GM20431 (cell line): ENCODE measurements at regions not wholly inside any gene's neighbourhood (a gene's known extent, or its start where the extent isn't known, plus 50 kb on each side); places are given as distances from the start of the nearest gene placed in this dataset.

Experiments used
- in situ Hi-C: fragments of 300-500 bp; cut with MseI, MboI; formaldehyde crosslinking; loops from one replicate; pipeline ENCODE4 v1.15.0; 2020; ENCODE audit warnings: low sequenced_read_pairs; ENCODE audit not compliant: unreplicated experiment

GRCh38 chr1:221847676-221848075 is 105.8 kb upstream of the DUSP10 start:
- in situ Hi-C loops, result no loop called here

GRCh38 chr1:221845650-221846371 is 103.9 kb upstream of the DUSP10 start:
- in situ Hi-C loops, result no loop called here

- in situ Hi-C loops, result no loop called here
These were observed 100.1 kb upstream of the DUSP10 start for GRCh38 chr1:221841983-221842335.

GRCh38 chr1:221841251-221841982 is 99.5 kb upstream of the DUSP10 start:
- in situ Hi-C loops, result no loop called here

GRCh38 chr1:221840511-221841243 is 98.8 kb upstream of the DUSP10 start:
- in situ Hi-C loops, result no loop called here

GRCh38 chr1:221839782-221840395 is 98.0 kb upstream of the DUSP10 start:
- in situ Hi-C loops, result no loop called here

GRCh38 chr1:221839321-221839720 is 97.4 kb upstream of the DUSP10 start:
- in situ Hi-C loops, result no loop called here

- in situ Hi-C loops, result no loop called here
These were observed 96.0 kb upstream of the DUSP10 start for GRCh38 chr1:221837896-221838295.

- in situ Hi-C loops, result no loop called here
These were observed 93.0 kb upstream of the DUSP10 start for GRCh38 chr1:221834698-221835513.

GRCh38 chr1:221832617-221833016 is 90.7 kb upstream of the DUSP10 start:
- in situ Hi-C loops, result no loop called here

- in situ Hi-C loops, result no loop called here
These were observed 90.3 kb upstream of the DUSP10 start for GRCh38 chr1:221832151-221832550.

GRCh38 chr1:221829327-221830015 is 87.6 kb upstream of the DUSP10 start:
- in situ Hi-C loops, result no loop called here

GRCh38 chr1:221827307-221827642 is 85.4 kb upstream of the DUSP10 start:
- in situ Hi-C loops, result no loop called here

GRCh38 chr1:221824909-221825308 is 83.0 kb upstream of the DUSP10 start:
- in situ Hi-C loops, result no loop called here

GRCh38 chr1:221824025-221824424 is 82.1 kb upstream of the DUSP10 start:
- in situ Hi-C loops, result no loop called here

GRCh38 chr1:221823561-221823960 is 81.7 kb upstream of the DUSP10 start:
- in situ Hi-C loops, result no loop called here

- in situ Hi-C loops, result no loop called here
These were observed 81.3 kb upstream of the DUSP10 start for GRCh38 chr1:221823149-221823548.

GRCh38 chr1:221822591-221822990 is 80.7 kb upstream of the DUSP10 start:
- in situ Hi-C loops, result no loop called here

- in situ Hi-C loops, result no loop called here
These were observed 75.0 kb upstream of the DUSP10 start for GRCh38 chr1:221816899-221817298.
